ENCODE measurements at regions not wholly inside any gene's neighbourhood (a gene's known extent, or its start where the extent isn't known, plus 50 kb on each side); places are given as distances from the start of the nearest gene placed in this dataset.

DNA sequence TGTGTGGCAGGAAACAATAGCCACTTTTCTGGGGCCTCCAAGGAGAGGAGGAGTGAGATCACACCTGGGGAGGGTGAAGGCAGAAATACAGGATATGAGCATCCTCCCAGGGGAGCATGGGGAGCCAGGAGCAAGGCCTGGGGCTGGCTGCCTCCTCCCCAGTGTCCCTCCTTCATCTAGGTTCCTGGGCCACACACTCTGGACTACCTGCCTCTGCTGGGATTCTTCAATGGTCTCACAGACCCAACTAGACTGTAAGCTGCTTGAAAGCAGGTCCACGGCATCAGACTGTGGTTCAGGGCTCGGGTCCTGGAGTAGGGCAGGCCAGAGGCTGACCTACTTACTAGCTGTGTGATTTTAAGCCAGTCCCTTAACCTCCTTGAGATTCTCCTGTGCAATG lies 94.0 kb downstream of the MCFD2 start:
- Histone ChIP-seq H3K27me3 (ENCODE audit: control insufficient read depth, insufficient read depth, low read length) (no peaks in the 10 kb centered on the region), H3K9me3 (ENCODE audit: control insufficient read depth in 2 of 3, insufficient read depth in 1 of 3, low read length in 3 of 3) (no peaks in the 10 kb centered on the region), H3K4me3 (ENCODE audit: low read length in 3 of 3) (no peak overlapping the region), H3K36me3 (ENCODE audit: control insufficient read depth in 2 of 3, insufficient read depth in 3 of 3, low read length in 3 of 3) (no peaks in the 10 kb centered on the region), H3K27ac (ENCODE audit: low read depth in 2 of 2, low read length in 2 of 2) (no peak overlapping the region), H3K9ac (ENCODE audit: low read length in 3 of 3) (no peak overlapping the region), H3K4me1 (ENCODE audit: control insufficient read depth in 2 of 3, insufficient read depth in 2 of 3, low read depth in 1 of 3, low read length in 3 of 3) (peaks cover 0 to 12% (median 4%) of the 10 kb centered on the region in 3 donors)
- no peak for DNase-seq
- intact Hi-C loops (cut with DNase I), result no loop called here
- no peak for FAIRE-seq
- TF ChIP-seq, protein P1, sequence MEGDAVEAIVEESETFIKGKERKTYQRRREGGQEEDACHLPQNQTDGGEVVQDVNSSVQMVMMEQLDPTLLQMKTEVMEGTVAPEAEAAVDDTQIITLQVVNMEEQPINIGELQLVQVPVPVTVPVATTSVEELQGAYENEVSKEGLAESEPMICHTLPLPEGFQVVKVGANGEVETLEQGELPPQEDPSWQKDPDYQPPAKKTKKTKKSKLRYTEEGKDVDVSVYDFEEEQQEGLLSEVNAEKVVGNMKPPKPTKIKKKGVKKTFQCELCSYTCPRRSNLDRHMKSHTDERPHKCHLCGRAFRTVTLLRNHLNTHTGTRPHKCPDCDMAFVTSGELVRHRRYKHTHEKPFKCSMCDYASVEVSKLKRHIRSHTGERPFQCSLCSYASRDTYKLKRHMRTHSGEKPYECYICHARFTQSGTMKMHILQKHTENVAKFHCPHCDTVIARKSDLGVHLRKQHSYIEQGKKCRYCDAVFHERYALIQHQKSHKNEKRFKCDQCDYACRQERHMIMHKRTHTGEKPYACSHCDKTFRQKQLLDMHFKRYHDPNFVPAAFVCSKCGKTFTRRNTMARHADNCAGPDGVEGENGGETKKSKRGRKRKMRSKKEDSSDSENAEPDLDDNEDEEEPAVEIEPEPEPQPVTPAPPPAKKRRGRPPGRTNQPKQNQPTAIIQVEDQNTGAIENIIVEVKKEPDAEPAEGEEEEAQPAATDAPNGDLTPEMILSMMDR (IDR thresholded peaks at IDR 0.05; ENCODE audit: borderline replicate concordance, extremely low read depth, insufficient read depth), result no peak

DNA sequence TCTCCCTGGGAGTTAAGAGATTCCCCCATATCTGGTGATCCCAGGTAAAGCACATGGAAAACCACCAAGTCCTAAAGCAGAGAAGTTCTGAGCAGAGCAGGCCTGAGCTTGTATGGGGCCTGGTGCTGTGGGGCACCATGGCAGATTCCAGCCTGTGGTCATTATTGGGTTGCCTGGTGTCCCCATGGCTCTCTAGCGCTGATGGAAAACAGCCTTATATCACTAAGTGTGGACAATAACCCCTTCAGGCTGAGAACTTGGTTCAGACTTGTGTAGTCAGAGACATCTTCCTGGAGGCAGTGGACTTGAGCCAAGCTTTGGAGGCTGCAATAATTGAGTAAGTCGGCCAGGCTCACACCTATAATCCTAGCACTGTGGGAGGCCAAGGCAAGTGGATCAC lies 96.8 kb downstream of the MCFD2 start:
- Histone ChIP-seq H3K27me3 (ENCODE audit: control insufficient read depth, insufficient read depth, low read length) (no peaks in the 10 kb centered on the region), H3K4me1 (ENCODE audit: control insufficient read depth in 2 of 3, insufficient read depth in 2 of 3, low read depth in 1 of 3, low read length in 3 of 3) (peaks cover 0 to 15% (median 4%) of the 10 kb centered on the region in 3 donors), H3K36me3 (ENCODE audit: control insufficient read depth in 2 of 3, insufficient read depth in 3 of 3, low read length in 3 of 3) (no peaks in the 10 kb centered on the region), H3K27ac (ENCODE audit: low read depth in 2 of 2, low read length in 2 of 2) (no peak overlapping the region), H3K9me3 (ENCODE audit: control insufficient read depth in 2 of 3, insufficient read depth in 1 of 3, low read length in 3 of 3) (no peaks in the 10 kb centered on the region), H3K9ac (ENCODE audit: low read length in 3 of 3) (no peak overlapping the region), H3K4me3 (ENCODE audit: low read length in 3 of 3) (no peak overlapping the region)
- FAIRE-seq (no peak), DNase-seq (peak in 1 of 5 donors; percentile 5)
- intact Hi-C loops (cut with DNase I), result no loop called here
- TF ChIP-seq, protein P1 (IDR thresholded peaks at IDR 0.05; ENCODE audit: borderline replicate concordance, extremely low read depth, insufficient read depth), result no peak

DNA sequence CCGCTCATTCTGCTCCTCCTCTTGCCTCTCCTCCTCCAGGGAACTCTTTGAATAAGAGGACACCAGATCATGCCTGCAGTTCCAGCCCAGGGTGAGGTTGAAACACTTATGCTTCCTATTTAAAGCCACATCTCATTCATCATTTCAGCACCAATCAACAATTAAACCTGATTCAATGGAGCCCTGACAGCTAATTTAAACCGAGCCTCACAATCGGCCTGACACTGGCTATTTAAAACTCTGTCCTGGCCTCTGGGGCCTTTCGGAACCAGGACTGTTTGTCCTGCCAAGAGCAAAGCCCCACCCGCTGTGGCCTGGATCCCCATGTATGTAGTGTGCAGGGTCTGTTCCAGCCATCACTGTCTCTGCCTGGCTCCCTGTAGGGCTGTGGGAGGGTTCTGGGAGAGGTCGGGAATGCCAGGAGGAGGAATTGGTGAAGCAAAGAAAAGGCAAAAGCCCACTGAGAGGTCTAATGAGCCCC lies 97.4 kb downstream of the MCFD2 start:
- no peaks in the 10 kb centered on the region for H3K9me3 ChIP-seq (ENCODE audit: control insufficient read depth in 2 of 3, insufficient read depth in 1 of 3, low read length in 3 of 3)
- intact Hi-C loops (cut with DNase I), result no loop called here
- no peak overlapping the region for H3K4me3 ChIP-seq (ENCODE audit: low read length in 3 of 3)
- no peak overlapping the region for H3K27ac ChIP-seq (ENCODE audit: low read depth in 2 of 2, low read length in 2 of 2)
- H3K9ac ChIP-seq (ENCODE audit: low read length in 3 of 3), result no peak overlapping the region
- no peaks in the 10 kb centered on the region for H3K27me3 ChIP-seq (ENCODE audit: control insufficient read depth, insufficient read depth, low read length)
- FAIRE-seq (no peak), DNase-seq (peak in 2 of 5 donors; percentile 13 to 93)
- TF ChIP-seq, protein P1 (IDR thresholded peaks at IDR 0.05; ENCODE audit: borderline replicate concordance, extremely low read depth, insufficient read depth), result no peak
- peaks cover 0 to 18% (median 9%) of the 10 kb centered on the region in 3 donors for H3K4me1 ChIP-seq (ENCODE audit: control insufficient read depth in 2 of 3, insufficient read depth in 2 of 3, low read depth in 1 of 3, low read length in 3 of 3)
- H3K36me3 ChIP-seq (ENCODE audit: control insufficient read depth in 2 of 3, insufficient read depth in 3 of 3, low read length in 3 of 3), result no peaks in the 10 kb centered on the region

All from kidney (tissue), 13 donors.